Fibroblast of lung (primary cell): ENCODE measurements at regions not wholly inside any gene's neighbourhood (a gene's known extent, or its start where the extent isn't known, plus 50 kb on each side); places are given as distances from the start of the nearest gene placed in this dataset.

Experiments
- CTCF ChIP-seq, 2 donors: IDR thresholded peaks in 1 of 2; conservative IDR thresholded peaks in 1 of 2; 1 replicate in 1 of 2; 2 replicates in 1 of 2; pipeline ENCODE4 v1.5.1; 2011 to 2012; ENCODE audit warnings: low read length in 2 of 2, control low read depth in 1 of 2, inconsistent platforms in 1 of 2, low read depth in 1 of 2, mild to moderate bottlenecking in 1 of 2
- EZH2 ChIP-seq: IDR thresholded peaks from 2 replicates; pipeline ENCODE4 v1.5.1; 2012; ENCODE audit warnings: low read length, control low read depth, mild to moderate bottlenecking; ENCODE audit errors: missing control alignments

GRCh38 chrX:16042980-16043379, 80.4 kb upstream of the GRPR start:
- TF ChIP-seq CTCF (conservative IDR thresholded peaks at IDR 0.05 in 1 of 2, IDR thresholded peaks at IDR 0.05 in 1 of 2; ENCODE audit: low read depth in 1 of 2, low read length in 2 of 2): no peak
- TF ChIP-seq EZH2: no peak
